Stimulated activated CD4-positive, alpha-beta T cell treated with anti-CD3 and anti-CD28 coated beads, Interleukin-1b, Interleukin-23, amount 100 ng/mL, for 24 hours (primary cell): ENCODE measurements at regions not wholly inside any gene's neighbourhood (a gene's known extent, or its start where the extent isn't known, plus 50 kb on each side); places are given as distances from the start of the nearest gene placed in this dataset.

Experiments
- DNase-seq, 4 experiments: peaks; one replicate each; pipeline ENCODE4 v3.0.0-alpha.2; 2020; ENCODE audit warnings: low read depth in 4 of 4, low spot score in 1 of 4

GRCh38 chr3:157746391-157746790, 243.2 kb upstream of the VEPH1 start:
- DNase-seq = no peak

DNA sequence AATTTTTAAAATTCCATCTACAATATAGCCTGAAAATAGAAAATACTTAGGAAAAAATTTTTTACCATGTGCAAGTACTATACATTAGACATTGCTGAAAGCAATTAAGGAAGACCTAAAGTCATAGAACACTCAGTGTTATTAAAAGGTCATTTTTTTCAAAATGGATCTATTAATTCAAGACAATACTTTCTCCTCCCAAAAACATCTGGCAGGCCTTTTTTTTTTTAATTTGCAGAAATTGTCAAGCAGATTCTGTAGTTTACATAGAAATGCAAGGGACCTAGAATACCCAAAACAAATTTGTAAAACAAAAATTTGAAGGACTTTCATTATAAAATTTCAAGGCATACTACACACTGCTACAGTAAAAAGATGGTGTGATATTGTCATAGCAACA, 238.4 kb upstream of the VEPH1 start:
- no peak for DNase-seq

- DNase-seq = no peak
Measured at GRCh38 chr3:157738441-157738840, 235.2 kb upstream of the VEPH1 start.

DNA sequence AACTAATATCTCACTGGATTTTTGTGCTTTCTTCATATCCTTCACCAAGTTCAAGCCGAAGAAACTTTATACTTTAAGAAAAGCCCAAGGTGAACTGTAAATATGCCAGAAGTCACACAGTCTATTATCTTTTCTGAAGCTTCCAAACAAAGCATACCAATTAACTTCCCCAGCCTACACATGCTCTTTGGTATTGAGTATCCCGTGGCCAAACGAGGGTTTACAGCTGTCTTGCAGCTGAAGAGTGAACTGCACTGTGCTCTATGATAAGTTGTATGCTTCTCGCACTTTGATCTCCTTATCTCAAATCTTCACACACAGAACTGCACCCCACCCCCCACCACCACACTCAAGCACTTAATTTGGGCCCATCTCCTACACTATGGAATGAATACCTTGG, 215.6 kb upstream of the VEPH1 start:
- DNase-seq = no peak

DNA sequence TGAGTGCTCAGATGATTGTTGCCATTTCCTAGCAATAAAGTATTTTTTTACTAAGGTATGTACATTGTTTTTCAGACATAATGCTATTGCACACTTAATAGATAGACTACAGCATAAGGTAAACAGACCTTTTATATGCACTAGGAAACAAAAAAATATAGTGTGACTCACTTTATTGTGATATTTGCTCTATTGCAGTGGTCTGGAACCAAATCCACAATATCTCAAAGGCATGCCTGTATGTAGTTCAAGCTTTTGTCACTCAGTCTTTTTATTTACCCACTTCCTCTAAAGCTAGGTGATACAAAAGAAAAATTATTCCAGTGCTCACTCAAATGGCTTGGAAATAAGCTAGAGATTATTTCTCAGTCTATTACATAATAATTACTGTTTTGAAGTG, 209.9 kb upstream of the VEPH1 start:
- no peak for DNase-seq

DNA sequence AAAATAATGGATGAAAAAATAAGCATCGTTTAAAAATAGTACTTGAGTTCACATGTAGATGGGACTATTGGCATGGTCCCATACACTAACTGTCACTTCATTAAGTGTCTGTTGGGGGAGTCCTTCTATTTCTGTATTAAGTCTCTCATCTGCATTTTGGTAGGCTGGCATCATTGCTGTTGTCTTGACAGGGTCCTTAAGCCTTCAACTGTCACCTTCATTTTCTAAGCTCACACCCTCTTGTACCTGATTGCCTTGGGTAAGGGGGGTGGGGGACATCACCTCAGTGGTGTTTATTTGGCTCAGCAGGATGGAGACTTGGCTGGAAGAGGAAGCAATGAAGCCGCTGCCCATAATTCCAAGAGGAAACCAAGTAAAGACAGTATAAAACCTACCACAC, 202.0 kb upstream of the VEPH1 start:
- DNase-seq = no peak

DNA sequence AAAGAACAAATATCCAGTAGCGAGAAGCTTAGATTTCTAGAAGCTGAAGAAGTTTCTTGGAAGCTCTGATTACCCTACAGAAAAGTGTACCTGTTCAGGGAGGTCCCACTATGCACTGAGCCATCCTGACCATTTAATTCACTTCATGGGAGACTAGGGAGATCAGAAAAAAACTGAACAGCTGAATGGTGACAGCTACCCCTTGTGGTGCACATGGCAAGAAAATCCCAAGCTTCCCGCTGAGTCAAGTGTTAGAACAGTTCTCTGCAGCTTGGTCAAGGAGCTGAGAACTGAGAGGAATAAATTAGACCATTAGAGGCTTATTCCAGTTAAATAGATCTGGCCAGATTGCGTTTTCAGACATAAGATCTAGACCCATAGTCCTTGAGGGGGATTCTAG, 197.2 kb upstream of the VEPH1 start:
- DNase-seq = no peak

GRCh38 chr3:157695586-157695985, 192.4 kb upstream of the VEPH1 start:
- no peak for DNase-seq

- DNase-seq = no peak
Measured at GRCh38 chr3:157695103-157695502, 191.9 kb upstream of the VEPH1 start.

DNA sequence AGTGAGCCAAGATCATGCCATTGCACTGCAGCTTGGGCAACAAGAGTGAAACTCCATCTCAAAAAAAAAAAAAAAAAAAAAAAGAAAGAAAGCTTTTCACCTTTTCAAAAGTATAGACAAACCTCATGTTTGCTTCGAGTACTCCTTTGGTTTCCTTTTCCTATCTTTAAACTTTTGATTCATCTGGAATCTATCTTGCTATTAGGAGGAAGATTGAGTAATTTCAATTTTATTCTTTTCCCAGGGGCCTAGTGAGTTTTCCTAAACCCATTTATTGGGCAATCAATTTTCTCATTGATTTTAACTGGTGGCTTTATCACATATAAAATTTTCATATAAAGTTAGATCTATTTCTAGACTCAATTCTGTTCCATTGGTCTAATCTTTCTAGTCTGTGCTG, 190.5 kb upstream of the VEPH1 start:
- DNase-seq = no peak

DNA sequence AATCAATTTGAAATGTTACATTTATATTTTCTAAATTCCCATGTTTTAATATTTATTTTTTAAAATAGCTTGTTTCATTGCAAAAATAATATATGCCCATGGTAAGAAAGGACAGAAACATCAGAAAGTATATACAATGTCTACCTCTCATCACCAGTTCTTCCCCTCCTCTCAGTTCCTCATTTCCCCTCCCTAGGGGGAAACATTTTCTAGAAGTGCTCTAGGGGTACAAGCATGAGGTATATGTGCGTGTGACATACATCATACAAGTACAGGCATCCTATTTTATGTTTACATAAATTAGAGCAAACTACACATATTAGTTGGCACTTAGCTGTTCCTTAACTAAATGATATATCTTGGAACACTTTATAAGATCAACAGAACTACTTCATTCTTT, 189.3 kb upstream of the VEPH1 start:
- DNase-seq = no peak

DNA sequence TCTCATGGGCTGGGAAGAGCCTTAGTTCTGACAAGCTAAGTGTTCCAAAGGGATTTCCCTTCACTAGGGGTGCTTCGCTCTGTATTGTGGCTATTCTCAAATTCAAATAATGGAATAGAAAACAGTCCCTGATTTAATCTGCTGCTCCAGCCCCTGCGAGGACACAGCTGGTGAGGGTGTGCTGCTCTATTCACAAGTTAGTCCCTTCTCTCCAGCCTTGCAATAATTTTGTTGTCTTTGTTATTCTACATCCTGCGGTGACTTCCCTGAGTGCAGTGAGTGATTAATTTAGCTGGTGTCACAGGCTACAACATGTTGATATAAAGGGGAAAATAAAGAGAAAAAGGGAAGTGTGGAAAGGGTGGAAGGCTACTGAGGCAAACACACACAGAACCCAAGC, 180.5 kb upstream of the VEPH1 start:
- no peak for DNase-seq

GRCh38 chr3:157672061-157672460, 168.8 kb upstream of the VEPH1 start:
- DNase-seq = no peak

- DNase-seq = no peak
Measured at GRCh38 chr3:157671656-157672055, 168.4 kb upstream of the VEPH1 start.

DNA sequence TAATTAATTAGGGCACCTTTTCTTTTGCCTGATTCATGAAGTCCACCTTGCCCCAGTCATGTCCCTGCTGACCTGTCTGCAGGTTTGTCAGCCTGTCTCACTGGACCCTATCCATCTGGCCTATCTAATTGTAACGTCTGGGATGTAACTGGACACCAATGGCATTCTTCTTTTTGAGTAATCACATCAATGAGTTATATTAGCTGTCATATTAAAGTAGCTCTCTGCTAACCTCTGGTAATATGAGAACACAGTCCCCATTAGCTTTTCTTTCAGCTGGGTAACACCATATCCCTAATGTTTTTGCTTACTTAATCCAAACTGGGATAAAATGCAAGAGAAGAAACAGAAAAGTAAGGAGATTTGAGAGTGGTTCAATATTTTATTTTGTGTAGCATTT, 166.2 kb upstream of the VEPH1 start:
- no peak for DNase-seq

DNA sequence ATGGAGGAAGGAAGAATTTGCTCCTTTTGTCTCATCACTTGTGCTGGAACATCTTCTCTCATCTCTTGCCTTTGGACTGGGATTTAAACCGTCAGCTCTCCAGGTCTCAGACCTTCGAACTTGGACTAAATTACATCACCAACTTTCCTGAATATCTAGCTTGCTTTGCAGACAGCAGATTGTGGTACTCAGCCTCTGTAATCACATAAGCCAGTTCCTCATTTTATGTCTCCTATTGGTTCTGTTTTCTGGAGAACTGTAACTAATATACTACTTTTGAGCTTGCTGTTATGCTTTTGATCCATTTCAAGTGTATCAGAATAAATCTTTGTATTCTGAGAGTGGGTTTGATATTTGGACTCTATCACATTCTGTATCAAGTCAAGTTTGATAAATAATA, 164.3 kb upstream of the VEPH1 start:
- DNase-seq = no peak

DNA sequence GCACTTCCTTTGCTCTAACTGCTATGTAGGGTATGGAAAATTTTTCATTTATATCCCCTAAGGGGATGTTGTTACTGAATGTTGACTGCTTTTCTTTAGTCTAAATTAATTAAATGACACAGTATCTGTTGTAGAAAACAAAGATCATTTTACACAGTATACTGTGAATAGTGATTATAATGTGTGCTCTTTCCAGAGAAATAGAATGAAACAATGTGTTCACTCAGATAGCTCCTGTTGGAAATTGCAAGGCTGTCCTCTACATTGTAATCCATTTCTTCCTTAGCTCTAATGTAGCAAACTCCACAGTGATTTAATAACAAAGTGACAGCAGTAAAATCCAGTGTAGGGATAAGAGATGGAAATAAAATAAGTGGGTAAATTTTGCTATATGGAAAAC, 159.0 kb upstream of the VEPH1 start:
- no peak for DNase-seq

DNA sequence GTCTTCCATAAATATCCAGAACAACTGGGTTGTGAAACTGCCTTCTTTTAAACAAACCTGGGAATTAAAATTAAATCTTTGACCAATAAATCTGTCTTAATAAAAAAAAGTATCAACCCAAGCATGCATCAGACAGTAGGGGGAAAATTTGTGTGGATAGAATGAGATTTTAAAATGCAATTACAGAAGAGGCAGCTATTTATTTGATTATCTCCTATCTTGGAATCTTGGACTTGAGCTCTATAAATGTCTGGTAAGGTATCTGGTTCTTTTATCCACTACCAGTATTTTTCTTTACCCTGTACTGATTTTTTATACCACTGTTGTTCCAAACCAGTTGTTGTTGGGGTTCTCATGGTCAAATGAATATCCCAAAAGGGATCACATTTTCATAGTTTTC, 157.6 kb upstream of the VEPH1 start:
- no peak for DNase-seq

GRCh38 chr3:157652366-157652765, 149.2 kb upstream of the VEPH1 start:
- no peak for DNase-seq

DNA sequence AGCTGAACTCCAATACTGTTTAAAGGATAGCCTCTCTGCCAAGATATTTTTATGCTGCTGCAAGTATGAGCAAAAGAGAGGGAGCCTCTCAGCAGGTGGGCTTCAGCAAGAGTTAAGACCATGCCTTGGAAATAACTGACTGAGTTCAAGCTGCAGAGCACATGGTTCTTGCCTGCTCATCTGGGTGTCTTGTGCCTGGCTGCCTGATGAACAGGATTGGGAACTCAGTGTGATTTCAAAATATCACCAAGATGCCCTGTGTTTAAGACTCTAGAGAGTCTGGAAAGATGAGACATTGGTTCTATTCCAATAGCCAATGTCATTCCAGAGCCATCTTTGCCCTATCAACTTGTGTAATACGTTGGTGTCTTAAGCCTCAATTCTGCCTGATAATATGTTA, 147.5 kb upstream of the VEPH1 start:
- DNase-seq = no peak

DNA sequence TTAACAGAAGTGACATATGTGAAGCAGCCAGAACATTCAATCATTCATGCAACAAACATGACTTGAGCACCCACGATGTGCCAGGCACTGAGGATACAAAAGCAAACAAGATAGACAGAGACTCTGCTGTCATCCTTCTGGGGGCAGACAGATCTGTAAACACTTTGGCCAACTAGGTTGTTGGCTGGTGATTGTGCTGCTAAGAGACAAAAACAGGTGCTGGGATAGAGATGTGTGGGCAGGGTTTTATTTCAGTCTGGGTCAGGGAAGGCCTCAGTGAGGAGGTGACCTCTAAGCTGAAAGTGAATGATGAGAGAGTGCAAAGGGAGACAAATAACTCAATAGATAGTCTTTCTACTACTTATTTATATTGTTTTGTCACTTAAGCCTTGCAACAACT, 147.0 kb upstream of the VEPH1 start:
- DNase-seq = no peak

DNA sequence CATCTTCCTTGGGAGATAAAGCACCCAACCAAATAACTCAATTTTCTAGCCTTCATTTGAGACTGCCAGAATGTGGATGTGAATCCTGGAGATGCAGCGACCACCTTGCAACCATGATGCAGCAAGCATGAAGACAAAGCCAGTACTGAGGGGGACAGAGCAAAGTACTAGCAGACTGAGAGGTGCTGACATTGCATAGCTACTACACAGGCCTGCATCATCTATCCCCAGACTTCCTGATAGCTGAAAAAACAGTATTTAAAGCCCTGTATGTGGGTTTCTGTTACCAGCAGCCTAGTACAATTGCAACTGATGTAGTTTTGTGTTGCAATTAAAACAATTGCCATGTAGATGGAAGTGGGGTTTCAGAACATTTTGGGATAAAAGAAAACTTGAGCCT, 146.3 kb upstream of the VEPH1 start:
- DNase-seq = no peak

- DNase-seq = no peak
Measured at GRCh38 chr3:157647820-157648219, 144.6 kb upstream of the VEPH1 start.

GRCh38 chr3:157639756-157640426, 136.7 kb upstream of the VEPH1 start:
- DNase-seq = no peak
